ENCODE measurements at regions not wholly inside any gene's neighbourhood (a gene's known extent, or its start where the extent isn't known, plus 50 kb on each side); places are given as distances from the start of the nearest gene placed in this dataset.
"Not testable (repeated sequence)": the region's sequence is repeated elsewhere in the genome, so short reads cannot be mapped to it uniquely, and the experiment has no call there.

DNA sequence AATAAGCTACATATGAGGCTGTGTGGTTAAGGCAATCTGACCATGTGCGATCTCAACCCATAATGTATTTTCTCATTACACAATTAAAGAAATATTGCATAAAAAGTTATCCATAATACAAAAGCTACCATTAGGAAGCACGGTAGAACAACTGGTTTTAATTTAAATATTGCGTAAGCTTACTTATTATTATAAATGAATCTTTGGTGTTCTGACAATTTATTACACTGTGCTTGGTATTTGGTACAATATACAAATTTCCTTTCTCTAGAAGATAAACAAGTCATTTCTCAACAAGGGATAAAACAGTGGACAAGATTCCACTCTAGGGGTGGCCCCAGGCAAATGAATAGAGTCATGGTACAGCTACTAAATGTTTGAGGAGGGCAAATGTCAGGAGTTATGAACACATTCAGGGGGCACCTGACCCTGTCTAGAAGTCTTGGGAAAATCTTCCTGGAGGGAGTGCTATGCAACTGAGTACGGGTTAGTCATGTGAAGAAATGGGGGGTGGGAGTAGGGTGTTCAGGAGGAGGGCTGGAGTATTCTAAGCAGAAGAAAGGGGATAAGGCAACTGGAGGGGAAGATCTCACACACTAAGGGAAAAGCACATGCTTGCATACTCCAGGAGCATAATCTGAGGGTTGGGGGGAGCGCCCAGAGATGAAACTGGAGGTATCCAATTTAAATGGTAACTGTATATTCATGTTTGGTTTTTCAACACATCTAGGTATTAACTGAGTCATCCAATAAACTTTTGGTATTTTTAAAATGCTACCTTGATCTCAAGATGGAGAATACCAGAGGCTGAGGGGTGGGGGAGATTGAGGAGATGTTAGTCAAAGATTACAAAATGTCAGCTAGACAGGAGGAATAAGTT is 296.9 kb upstream of the SGK1 start:
- TF ChIP-seq ZNF70 (CRISPR knock-in tag; IDR thresholded peaks at IDR 0.05): no peak
- TF ChIP-seq, protein P1, sequence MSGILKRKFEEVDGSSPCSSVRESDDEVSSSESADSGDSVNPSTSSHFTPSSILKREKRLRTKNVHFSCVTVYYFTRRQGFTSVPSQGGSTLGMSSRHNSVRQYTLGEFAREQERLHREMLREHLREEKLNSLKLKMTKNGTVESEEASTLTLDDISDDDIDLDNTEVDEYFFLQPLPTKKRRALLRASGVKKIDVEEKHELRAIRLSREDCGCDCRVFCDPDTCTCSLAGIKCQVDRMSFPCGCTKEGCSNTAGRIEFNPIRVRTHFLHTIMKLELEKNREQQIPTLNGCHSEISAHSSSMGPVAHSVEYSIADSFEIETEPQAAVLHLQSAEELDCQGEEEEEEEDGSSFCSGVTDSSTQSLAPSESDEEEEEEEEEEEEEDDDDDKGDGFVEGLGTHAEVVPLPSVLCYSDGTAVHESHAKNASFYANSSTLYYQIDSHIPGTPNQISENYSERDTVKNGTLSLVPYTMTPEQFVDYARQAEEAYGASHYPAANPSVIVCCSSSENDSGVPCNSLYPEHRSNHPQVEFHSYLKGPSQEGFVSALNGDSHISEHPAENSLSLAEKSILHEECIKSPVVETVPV (CRISPR knock-in tag; IDR thresholded peaks at IDR 0.05): no peak
- TF ChIP-seq TOX (CRISPR knock-in tag; IDR thresholded peaks at IDR 0.05; ENCODE audit: borderline replicate concordance): no peak
- TF ChIP-seq, protein P2, sequence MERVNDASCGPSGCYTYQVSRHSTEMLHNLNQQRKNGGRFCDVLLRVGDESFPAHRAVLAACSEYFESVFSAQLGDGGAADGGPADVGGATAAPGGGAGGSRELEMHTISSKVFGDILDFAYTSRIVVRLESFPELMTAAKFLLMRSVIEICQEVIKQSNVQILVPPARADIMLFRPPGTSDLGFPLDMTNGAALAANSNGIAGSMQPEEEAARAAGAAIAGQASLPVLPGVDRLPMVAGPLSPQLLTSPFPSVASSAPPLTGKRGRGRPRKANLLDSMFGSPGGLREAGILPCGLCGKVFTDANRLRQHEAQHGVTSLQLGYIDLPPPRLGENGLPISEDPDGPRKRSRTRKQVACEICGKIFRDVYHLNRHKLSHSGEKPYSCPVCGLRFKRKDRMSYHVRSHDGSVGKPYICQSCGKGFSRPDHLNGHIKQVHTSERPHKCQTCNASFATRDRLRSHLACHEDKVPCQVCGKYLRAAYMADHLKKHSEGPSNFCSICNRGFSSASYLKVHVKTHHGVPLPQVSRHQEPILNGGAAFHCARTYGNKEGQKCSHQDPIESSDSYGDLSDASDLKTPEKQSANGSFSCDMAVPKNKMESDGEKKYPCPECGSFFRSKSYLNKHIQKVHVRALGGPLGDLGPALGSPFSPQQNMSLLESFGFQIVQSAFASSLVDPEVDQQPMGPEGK (CRISPR knock-in tag; IDR thresholded peaks at IDR 0.05; ENCODE audit: borderline replicate concordance): no peak
- no peak for TF ChIP-seq ARNTL (CRISPR knock-in tag; IDR thresholded peaks at IDR 0.05; ENCODE audit: borderline replicate concordance, low read depth)
- TF ChIP-seq ZNF8 (CRISPR knock-in tag; IDR thresholded peaks at IDR 0.05): no peak
- TF ChIP-seq ZC3H10 (CRISPR knock-in tag; IDR thresholded peaks at IDR 0.05): no peak
- no peak for TF ChIP-seq CSDC2 (CRISPR knock-in tag; IDR thresholded peaks at IDR 0.05)
- no peak for ATAC-seq

DNA sequence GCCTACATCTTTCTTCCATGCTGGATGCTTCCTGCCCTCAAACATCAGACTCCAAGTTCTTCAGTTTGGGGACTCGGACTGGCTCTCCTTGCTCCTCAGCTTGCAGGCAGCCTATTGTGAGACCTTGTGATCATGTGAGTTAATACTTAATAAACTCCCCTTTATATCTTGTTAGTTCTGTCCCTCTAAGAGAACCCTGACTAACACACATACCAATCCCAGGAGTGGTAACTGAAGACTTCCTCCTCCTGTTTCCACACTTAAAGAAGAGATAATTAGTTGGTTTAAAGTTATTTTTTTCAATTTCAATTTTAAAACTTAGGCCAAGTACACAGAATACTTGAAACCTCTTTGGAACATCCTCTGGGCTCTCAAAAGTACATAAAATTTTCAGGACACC is 294.2 kb upstream of the SGK1 start:
- not testable (repeated sequence) for ATAC-seq

DNA sequence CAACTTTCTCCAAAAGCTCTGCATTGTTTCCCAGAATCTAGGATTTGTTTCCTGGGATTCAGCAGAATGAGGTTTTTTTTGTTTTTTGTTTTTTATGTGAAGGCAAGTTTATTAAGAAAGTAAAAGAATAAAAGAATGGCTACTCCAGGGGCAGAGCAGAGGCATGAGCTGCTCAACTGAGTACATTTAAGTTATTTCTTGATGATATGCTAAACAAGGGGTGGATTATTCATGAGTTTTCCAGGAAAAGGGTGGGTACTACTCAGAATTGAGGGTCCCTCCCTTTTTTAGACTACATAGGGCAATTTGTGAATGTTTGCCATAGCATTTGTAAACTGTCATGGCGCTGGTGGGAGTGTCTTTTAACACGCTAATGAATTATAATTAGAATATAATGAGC is 292.5 kb upstream of the SGK1 start:
- no peak for ATAC-seq
- TF ChIP-seq ZFP3 (CRISPR knock-in tag; IDR thresholded peaks at IDR 0.05) (no peak), ARNTL (CRISPR knock-in tag; IDR thresholded peaks at IDR 0.05; ENCODE audit: borderline replicate concordance, low read depth) (no peak), ZNF565 (CRISPR knock-in tag; conservative IDR thresholded peaks at IDR 0.05; ENCODE audit: low read depth) (no peak), TCF4 (CRISPR knock-in tag; IDR thresholded peaks at IDR 0.05; ENCODE audit: borderline replicate concordance) (no peak), ZNF70 (CRISPR knock-in tag; IDR thresholded peaks at IDR 0.05) (no peak), SNAI2 (CRISPR knock-in tag; IDR thresholded peaks at IDR 0.05) (no peak), RARB (CRISPR knock-in tag; IDR thresholded peaks at IDR 0.05) (no peak), GLIS3 (CRISPR knock-in tag; IDR thresholded peaks at IDR 0.05) (no peak), ZFP30 (CRISPR knock-in tag; IDR thresholded peaks at IDR 0.05) (no peak), BACH2 (CRISPR knock-in tag; IDR thresholded peaks at IDR 0.05; ENCODE audit: borderline replicate concordance) (no peak), PPARA (CRISPR knock-in tag; IDR thresholded peaks at IDR 0.05; ENCODE audit: borderline replicate concordance) (no peak), TOX (CRISPR knock-in tag; IDR thresholded peaks at IDR 0.05; ENCODE audit: borderline replicate concordance) (no peak), ZC3H10 (CRISPR knock-in tag; IDR thresholded peaks at IDR 0.05) (no peak)
- TF ChIP-seq, protein P3, sequence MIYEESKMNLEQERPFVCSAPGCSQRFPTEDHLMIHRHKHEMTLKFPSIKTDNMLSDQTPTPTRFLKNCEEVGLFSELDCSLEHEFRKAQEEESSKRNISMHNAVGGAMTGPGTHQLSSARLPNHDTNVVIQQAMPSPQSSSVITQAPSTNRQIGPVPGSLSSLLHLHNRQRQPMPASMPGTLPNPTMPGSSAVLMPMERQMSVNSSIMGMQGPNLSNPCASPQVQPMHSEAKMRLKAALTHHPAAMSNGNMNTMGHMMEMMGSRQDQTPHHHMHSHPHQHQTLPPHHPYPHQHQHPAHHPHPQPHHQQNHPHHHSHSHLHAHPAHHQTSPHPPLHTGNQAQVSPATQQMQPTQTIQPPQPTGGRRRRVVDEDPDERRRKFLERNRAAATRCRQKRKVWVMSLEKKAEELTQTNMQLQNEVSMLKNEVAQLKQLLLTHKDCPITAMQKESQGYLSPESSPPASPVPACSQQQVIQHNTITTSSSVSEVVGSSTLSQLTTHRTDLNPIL (CRISPR knock-in tag; IDR thresholded peaks at IDR 0.05; ENCODE audit: low read depth): no peak
- TF ChIP-seq, protein P4, sequence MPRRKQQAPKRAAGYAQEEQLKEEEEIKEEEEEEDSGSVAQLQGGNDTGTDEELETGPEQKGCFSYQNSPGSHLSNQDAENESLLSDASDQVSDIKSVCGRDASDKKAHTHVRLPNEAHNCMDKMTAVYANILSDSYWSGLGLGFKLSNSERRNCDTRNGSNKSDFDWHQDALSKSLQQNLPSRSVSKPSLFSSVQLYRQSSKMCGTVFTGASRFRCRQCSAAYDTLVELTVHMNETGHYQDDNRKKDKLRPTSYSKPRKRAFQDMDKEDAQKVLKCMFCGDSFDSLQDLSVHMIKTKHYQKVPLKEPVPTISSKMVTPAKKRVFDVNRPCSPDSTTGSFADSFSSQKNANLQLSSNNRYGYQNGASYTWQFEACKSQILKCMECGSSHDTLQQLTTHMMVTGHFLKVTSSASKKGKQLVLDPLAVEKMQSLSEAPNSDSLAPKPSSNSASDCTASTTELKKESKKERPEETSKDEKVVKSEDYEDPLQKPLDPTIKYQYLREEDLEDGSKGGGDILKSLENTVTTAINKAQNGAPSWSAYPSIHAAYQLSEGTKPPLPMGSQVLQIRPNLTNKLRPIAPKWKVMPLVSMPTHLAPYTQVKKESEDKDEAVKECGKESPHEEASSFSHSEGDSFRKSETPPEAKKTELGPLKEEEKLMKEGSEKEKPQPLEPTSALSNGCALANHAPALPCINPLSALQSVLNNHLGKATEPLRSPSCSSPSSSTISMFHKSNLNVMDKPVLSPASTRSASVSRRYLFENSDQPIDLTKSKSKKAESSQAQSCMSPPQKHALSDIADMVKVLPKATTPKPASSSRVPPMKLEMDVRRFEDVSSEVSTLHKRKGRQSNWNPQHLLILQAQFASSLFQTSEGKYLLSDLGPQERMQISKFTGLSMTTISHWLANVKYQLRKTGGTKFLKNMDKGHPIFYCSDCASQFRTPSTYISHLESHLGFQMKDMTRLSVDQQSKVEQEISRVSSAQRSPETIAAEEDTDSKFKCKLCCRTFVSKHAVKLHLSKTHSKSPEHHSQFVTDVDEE (CRISPR knock-in tag; IDR thresholded peaks at IDR 0.05): no peak

DNA sequence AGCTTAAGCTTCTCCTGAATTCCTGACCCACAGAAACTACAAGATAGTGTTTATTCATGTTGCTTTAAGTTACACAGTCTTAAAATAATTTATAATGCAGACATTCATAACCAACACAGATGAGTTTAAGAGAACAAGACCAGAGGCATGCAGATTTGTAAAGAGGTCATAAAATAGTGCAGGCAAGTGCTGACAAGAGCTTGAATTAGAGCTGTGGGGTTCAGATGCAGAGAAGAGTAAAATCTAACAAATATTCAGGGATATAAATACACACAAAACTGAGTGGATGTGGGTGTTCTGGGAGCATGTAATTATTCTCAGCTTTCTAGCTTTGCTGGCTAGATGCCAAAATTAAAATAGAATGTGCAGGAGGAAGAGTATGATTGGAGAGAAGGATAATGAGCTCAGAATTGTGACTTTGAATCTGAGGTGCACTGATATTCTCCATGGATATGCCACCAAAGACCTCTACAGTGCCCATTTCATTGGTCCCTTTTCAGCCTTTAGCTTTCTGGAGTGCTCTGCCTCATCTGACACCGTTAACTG is 291.9 kb upstream of the SGK1 start:
- ATAC-seq: no peak
- TF ChIP-seq ZNF70 (CRISPR knock-in tag; IDR thresholded peaks at IDR 0.05) (no peak), ISL1 (CRISPR knock-in tag; IDR thresholded peaks at IDR 0.05) (no peak), ZFP3 (CRISPR knock-in tag; IDR thresholded peaks at IDR 0.05) (no peak), OSR1 (CRISPR knock-in tag; IDR thresholded peaks at IDR 0.05) (no peak), ZNF565 (CRISPR knock-in tag; conservative IDR thresholded peaks at IDR 0.05; ENCODE audit: low read depth) (no peak)
- TF ChIP-seq, protein P4 (CRISPR knock-in tag; IDR thresholded peaks at IDR 0.05): no peak
- TF ChIP-seq, protein P1 (CRISPR knock-in tag; IDR thresholded peaks at IDR 0.05): no peak

Data from SK-N-SH treated with all-trans-retinoic acid at 6 μM for 48 hours (cell line).